HL-60/S4 treated with phorbol 12-myristate 13-acetate at 8.2 ng/mL for 4 days and 3 days (cell line): ENCODE measurements at regions not wholly inside any gene's neighbourhood (a gene's known extent, or its start where the extent isn't known, plus 50 kb on each side); places are given as distances from the start of the nearest gene placed in this dataset.
"Not testable (repeated sequence)": the region's sequence is repeated elsewhere in the genome, so short reads cannot be mapped to it uniquely, and the experiment has no call there.

ENCODE experiments used
- in situ Hi-C: fragments of 300-500 bp; cut with MboI; formaldehyde crosslinking; loops from 2 replicates; pipeline ENCODE4 v1.15.0; 2022; ENCODE audit warnings: low sequenced_read_pairs

- in situ Hi-C loops: no loop called here
Measured at GRCh38 chr6:105680131-105680530, 277.2 kb upstream of the PREP start.

DNA sequence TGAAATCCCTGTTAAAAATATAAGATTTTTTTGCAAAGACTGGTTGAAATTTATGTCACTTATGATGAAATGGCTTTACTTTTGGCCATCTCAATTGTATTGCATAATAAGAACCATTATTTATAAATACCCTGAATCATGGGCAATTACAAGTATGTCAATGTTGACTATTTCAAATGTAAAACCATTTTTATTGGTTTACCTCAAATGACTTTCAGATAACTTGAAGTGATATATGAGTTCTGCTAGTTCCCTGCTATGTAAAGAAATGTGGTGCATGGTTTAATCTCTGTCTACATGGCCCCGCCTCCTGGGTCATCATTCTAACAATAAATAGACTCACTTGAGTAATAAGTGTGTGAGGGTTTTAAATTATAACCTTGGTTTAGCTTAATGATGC lies 275.6 kb upstream of the PREP start:
- in situ Hi-C loops: no loop called here

DNA sequence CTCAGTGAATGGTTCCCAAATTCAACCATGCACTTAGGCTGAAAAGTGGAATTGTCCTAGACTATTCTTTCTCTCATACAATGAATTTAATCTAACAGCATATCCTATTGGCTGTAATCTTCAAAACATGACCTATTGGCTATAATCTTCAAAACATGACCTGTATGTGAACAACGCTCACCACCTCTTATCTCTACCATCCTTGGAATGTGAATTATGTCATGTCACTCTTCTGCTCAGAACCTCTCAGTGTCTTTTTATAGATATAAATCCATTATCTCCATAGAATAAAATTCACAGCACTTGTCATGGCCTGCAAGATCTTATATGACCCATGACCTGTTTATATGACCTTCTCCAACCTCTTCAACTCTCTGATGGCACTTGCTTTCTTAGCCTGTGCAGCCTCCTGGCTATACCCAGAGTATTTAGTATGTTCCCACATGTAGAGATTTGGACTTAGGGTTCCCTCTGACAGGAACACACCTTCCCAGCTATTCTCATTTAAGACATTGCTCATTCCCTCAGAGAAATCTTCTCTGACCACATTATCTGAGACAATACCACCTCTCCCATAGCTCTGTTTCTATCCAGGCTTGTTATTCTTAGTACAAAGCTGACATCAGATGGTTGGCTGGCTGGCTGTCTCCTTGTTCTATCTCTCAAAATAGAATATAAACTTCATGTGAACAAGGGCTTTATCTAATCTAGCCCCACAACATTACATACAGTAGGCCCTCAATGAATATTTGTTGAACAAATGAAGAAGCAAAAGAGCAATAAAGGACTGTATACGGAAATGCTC lies 275.0 kb upstream of the PREP start:
- in situ Hi-C loops: no loop called here

- in situ Hi-C loops: no loop called here
Measured at GRCh38 chr6:105676857-105677256, 274.0 kb upstream of the PREP start.

DNA sequence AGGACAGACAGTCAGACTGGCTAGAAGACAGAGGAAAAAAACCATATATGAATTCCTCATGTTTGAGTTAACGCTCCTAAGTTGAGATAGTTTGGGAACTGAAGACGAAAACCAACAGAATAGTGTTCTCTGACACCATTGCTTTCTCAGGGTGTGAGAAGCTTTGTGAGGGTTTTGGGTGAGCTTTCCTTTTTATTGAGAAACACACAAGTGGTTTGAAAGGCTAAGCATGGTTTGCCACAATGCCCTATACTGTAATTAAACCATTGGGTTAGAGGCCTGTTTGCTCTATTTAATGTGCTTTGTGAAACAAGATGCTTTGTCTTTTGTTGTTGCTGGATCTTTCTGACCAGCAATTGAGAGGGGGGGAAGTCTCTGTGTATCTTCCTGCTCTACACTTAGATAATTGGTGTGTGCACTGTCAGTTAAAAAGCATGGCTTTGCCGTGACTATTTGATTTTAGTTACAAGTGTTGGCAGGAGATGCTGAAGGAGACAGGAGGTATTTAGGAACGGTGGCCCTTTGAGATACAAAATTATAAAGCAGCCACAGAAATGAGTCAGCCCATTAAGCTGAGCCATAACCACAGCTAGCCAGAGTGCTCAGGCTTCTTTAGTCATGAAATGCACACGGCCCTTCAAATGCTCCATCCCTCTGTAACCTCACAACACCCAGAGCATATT lies 273.0 kb upstream of the PREP start:
- in situ Hi-C loops: no loop called here

- in situ Hi-C loops: not testable (repeated sequence)
Measured at GRCh38 chr6:105672856-105673538, 270.1 kb upstream of the PREP start.

DNA sequence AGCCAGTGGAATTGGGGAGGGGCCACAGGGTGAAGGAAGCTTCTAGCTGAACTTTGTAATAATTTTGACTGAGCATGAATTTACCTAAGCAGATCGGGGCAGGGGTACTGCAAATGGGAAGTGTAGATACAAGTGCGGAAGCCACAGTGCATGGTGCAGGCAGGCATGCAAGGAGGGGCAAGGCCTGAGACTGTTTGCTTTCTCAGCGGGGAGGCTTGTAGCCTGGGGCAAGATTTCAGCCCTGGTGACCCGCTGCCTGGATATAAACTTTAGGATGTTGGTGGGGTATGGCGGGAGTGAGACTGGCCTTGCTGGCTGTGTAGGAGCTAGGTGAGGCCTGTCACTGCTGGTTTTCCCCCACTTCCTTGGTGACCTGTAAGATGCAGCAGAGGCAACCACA lies 266.4 kb upstream of the PREP start:
- in situ Hi-C loops: no loop called here

DNA sequence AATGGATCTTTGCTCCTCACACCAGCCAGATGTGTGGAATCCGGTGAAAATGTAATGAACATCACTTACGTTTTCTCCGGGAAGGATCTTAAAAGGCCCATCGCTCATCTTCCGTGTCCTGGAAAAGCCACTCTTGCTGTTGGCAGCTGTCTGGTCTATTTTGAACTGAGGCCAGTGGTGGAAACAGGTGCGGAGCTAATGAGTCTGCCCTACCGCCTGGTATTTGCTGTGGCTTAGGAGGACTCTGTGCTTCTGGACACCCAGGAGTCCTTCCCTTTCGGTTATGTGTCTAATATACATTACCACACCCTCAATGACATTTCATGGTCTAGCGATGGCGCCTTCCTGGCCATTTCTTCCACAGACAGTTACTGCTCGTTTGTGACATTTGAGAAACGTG lies 264.2 kb upstream of the PREP start:
- in situ Hi-C loops: no loop called here

- in situ Hi-C loops: no loop called here
Measured at GRCh38 chr6:105664931-105665330, 262.0 kb upstream of the PREP start.

DNA sequence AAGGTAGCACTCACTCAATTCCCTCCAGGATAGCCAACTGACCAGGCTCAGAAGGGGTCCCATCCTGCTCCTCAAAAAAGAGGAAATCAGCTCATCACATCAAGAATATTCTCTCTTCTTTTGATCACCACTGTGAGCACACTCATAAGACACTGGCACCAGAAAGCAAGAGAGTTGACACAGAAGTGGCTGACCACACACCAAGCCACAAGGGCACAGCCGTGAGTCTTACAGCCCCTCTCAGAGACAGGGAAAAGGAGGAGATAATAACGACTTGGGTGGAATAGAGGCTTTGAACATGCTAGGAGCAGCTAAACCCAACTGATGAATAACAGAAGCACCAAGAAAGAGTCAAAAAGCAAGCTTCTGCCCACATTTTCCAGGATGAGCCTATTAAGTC lies 249.1 kb upstream of the PREP start:
- in situ Hi-C loops: no loop called here

DNA sequence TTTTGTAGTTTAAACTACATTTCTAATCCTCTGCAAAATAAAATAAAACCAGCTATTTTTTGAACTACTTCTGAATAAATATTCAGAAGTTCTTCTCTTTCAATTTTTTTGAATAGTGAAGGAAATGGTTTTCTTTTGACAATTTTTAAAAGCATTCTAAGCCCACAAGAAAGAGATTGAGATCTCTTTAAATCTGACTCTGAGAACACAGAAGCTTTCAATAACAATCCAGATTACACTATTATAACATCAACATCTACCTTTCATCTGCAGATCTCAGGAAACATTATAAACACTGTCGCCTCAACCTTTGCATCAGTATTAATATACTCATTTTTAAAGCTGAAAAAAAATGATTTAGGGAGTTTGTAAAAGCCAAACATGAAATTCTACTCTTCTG lies 247.5 kb upstream of the PREP start:
- in situ Hi-C loops: no loop called here

DNA sequence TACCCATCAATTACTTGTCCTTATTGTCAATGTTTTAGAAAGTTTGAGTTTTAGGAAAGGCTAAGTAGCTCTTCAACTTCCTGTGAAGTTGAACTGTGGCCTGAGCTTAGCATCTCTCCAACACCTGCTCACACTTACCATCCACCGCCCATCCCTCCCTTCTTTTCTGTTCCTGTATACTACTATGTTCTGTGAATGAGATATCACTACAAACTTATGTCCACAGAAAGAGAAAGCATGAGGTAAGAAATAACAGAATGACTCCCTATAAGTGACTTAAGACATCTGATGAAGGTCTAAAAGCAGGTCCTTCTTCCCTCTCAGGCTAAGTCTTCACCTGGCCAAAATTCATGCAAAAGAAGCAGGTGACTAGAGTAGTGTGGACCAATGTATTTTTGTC lies 246.3 kb upstream of the PREP start:
- in situ Hi-C loops: no loop called here

GRCh38 chr6:105648276-105648675 lies 245.4 kb upstream of the PREP start:
- in situ Hi-C loops: no loop called here

GRCh38 chr6:105646391-105646867 lies 243.5 kb upstream of the PREP start:
- in situ Hi-C loops: no loop called here

- in situ Hi-C loops: no loop called here
Measured at GRCh38 chr6:105645958-105646357, 243.1 kb upstream of the PREP start.

GRCh38 chr6:105645156-105645555 lies 242.3 kb upstream of the PREP start:
- in situ Hi-C loops: no loop called here

- in situ Hi-C loops: no loop called here
Measured at GRCh38 chr6:105644691-105645090, 241.8 kb upstream of the PREP start.

- in situ Hi-C loops: no loop called here
Measured at GRCh38 chr6:105644073-105644489, 241.2 kb upstream of the PREP start.

DNA sequence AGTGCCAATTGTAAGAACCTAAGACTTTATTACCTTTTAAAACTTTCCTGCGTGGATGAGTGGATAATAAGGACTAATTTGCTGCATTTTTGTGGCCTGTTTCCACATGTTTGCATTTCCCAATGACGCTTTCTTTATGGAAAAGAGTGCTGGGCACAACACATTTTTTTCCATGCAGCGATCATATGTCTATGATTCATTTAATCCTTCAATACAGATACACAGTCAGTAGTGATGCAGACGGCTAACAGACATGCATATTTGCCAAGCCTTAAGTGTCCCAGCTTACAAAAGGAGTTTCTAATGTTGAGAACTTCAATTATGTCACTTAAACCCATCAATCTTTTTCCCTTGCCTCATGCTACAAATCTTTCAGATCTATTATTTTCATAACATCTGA lies 239.8 kb upstream of the PREP start:
- in situ Hi-C loops: no loop called here

DNA sequence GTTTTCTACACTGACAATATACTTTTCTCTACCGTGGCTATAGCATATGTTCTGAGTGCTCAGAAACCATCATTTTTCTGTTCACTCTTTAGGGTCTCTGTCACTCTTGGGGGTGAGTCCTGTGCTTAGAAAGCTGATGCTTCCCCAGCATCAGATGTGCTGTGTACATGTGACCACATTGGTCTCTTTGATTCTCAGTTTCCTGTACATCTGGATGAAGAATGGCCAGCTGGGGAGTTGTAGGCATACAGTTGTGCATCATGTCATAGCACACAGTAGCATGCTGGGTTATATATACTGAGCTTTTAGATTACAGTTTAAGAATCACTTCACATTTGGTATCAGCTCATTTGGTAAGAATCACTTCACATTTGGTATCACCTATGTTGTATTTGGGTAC lies 238.6 kb upstream of the PREP start:
- in situ Hi-C loops: no loop called here

DNA sequence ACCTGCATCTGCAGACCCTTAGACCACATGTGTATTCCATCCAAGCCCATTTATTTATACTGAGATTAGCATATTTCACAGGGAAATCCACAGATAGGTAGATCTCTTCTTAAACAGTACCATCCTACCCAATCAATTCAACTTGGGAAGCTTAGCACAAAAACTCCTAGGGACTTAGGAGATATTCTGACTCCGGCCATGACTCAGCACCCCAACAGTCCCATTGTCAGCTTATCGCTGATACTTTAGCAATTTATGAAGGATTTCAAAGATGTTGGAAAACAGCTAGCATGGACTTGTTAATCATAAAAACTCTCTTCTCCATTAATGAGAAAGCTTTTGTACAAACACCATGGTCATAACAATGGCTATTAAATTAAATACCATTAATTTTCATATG lies 236.2 kb upstream of the PREP start:
- in situ Hi-C loops: no loop called here

GRCh38 chr6:105633814-105634213 lies 230.9 kb upstream of the PREP start:
- in situ Hi-C loops: no loop called here
